ENCODE measurements at regions not wholly inside any gene's neighbourhood (a gene's known extent, or its start where the extent isn't known, plus 50 kb on each side); places are given as distances from the start of the nearest gene placed in this dataset.

GRCh38 chr2:17235167-17235566, 283.1 kb downstream of the RAD51AP2 start:
- no peaks in the 10 kb centered on the region for H3K36me3 ChIP-seq (replicated peaks in 1 of 2; ENCODE audit: control extremely low read depth in 1 of 2, control insufficient read depth in 1 of 2, extremely low read depth in 1 of 2, insufficient read depth in 2 of 2, low read length in 1 of 2)
- no peak overlapping the region for H3K4me3 Mint-ChIP-seq
- TF ChIP-seq EZH2 (IDR thresholded peaks at IDR 0.05; ENCODE audit: borderline replicate concordance, insufficient read depth, low read depth, low read length, poor library complexity, severe bottlenecking) (no peak), CTCF (IDR thresholded peaks at IDR 0.05) (no peak)
- no peaks in the 10 kb centered on the region for H3K27me3 Mint-ChIP-seq
- H2AFZ ChIP-seq (ENCODE audit: insufficient read depth, low read depth, low read length, poor library complexity, severe bottlenecking): no peak overlapping the region
- no peaks in the 10 kb centered on the region for H3K9me3 ChIP-seq (ENCODE audit: control extremely low read depth in 1 of 3, control insufficient read depth in 2 of 3, insufficient read depth in 1 of 3, low read length in 2 of 3)
- CTCF ChIA-PET: no interaction called here
- H3K4me1 Mint-ChIP-seq: no peaks in the 10 kb centered on the region
- H3K4me1 ChIP-seq (ENCODE audit: control insufficient read depth in 2 of 2, insufficient read depth in 2 of 2, low read length in 2 of 2): no peaks in the 10 kb centered on the region
- no peak overlapping the region for H3K4me2 ChIP-seq (replicated peaks; ENCODE audit: low read depth, low read length, poor library complexity, severe bottlenecking)
- intact Hi-C loops (cut with micrococcal nuclease): no loop called here
- H3K27ac ChIP-seq (ENCODE audit: low read length in 2 of 2): no peak overlapping the region
- H3K27ac Mint-ChIP-seq: no peak overlapping the region
- no CpG with 5 or more reads among the region's 1 CpG for WGBS (ENCODE audit: insufficient coverage)
- no peak overlapping the region for H3K4me3 ChIP-seq (ENCODE audit: control extremely low read depth in 1 of 5, extremely low read depth in 1 of 5, insufficient read depth in 1 of 5, low read depth in 2 of 5, low read length in 4 of 5)
- no peak overlapping the region for H3K9ac ChIP-seq (ENCODE audit: low read length)
- H4K20me1 ChIP-seq (ENCODE audit: control insufficient read depth, insufficient read depth, low read length, poor library complexity, severe bottlenecking): no peaks in the 10 kb centered on the region
- peaks cover 0 to 3% (median 0%) of the 10 kb centered on the region in 4 experiments for H3K27me3 ChIP-seq (replicated peaks in 1 of 4; ENCODE audit: control extremely low read depth in 1 of 4, control insufficient read depth in 3 of 4, insufficient read depth in 4 of 4, low read length in 3 of 4)
- no peak for DNase-seq
- no peaks in the 10 kb centered on the region for H3K9me3 Mint-ChIP-seq (ENCODE audit: insufficient read depth)
- POLR2A ChIA-PET: no interaction called here
- no peak for ATAC-seq (ENCODE audit: low read depth)
- no peaks in the 10 kb centered on the region for H3K79me2 ChIP-seq (ENCODE audit: control insufficient read depth, insufficient read depth, low read length)

- Histone ChIP-seq H2AFZ (ENCODE audit: insufficient read depth, low read depth, low read length, poor library complexity, severe bottlenecking) (no peak overlapping the region), H3K4me3 (ENCODE audit: control extremely low read depth in 1 of 5, extremely low read depth in 1 of 5, insufficient read depth in 1 of 5, low read depth in 2 of 5, low read length in 4 of 5) (no peak overlapping the region), H4K20me1 (ENCODE audit: control insufficient read depth, insufficient read depth, low read length, poor library complexity, severe bottlenecking) (no peaks in the 10 kb centered on the region), H3K36me3 (replicated peaks in 1 of 2; ENCODE audit: control extremely low read depth in 1 of 2, control insufficient read depth in 1 of 2, extremely low read depth in 1 of 2, insufficient read depth in 2 of 2, low read length in 1 of 2) (no peaks in the 10 kb centered on the region), H3K9me3 (ENCODE audit: control extremely low read depth in 1 of 3, control insufficient read depth in 2 of 3, insufficient read depth in 1 of 3, low read length in 2 of 3) (peaks cover 0 to 2% (median 0%) of the 10 kb centered on the region in 3 donors), H3K79me2 (ENCODE audit: control insufficient read depth, insufficient read depth, low read length) (no peaks in the 10 kb centered on the region), H3K4me2 (replicated peaks; ENCODE audit: low read depth, low read length, poor library complexity, severe bottlenecking) (no peak overlapping the region), H3K27me3 (replicated peaks in 1 of 4; ENCODE audit: control extremely low read depth in 1 of 4, control insufficient read depth in 3 of 4, insufficient read depth in 4 of 4, low read length in 3 of 4) (peaks cover 0 to 3% (median 0%) of the 10 kb centered on the region in 4 experiments), H3K4me1 (ENCODE audit: control insufficient read depth in 2 of 2, insufficient read depth in 2 of 2, low read length in 2 of 2) (no peaks in the 10 kb centered on the region), H3K9ac (ENCODE audit: low read length) (no peak overlapping the region), H3K27ac (ENCODE audit: low read length in 2 of 2) (no peak overlapping the region)
- POLR2A ChIA-PET: no interaction called here
- CTCF ChIA-PET: no interaction called here
- peaks cover 4% of the 10 kb centered on the region for H3K4me1 Mint-ChIP-seq
- intact Hi-C loops (cut with micrococcal nuclease): no loop called here
- H3K4me3 Mint-ChIP-seq: no peak overlapping the region
- no CpG with 5 or more reads among the region's 4 CpGs for WGBS (ENCODE audit: insufficient coverage)
- ATAC-seq (ENCODE audit: low read depth) (no peak), DNase-seq (no peak)
- no peaks in the 10 kb centered on the region for H3K27me3 Mint-ChIP-seq
- H3K27ac Mint-ChIP-seq: no peak overlapping the region
- TF ChIP-seq CTCF (IDR thresholded peaks at IDR 0.05): no peak
- TF ChIP-seq EZH2 (IDR thresholded peaks at IDR 0.05; ENCODE audit: borderline replicate concordance, insufficient read depth, low read depth, low read length, poor library complexity, severe bottlenecking): no peak
- no peaks in the 10 kb centered on the region for H3K9me3 Mint-ChIP-seq (ENCODE audit: insufficient read depth)
Observed at GRCh38 chr2:17232776-17233556, 285.3 kb downstream of the RAD51AP2 start.
